NCI-H748 treated with DMSO at 0.1 percent for 48 hours (cell line): ENCODE measurements at regions not wholly inside any gene's neighbourhood (a gene's known extent, or its start where the extent isn't known, plus 50 kb on each side); places are given as distances from the start of the nearest gene placed in this dataset.
"Not testable (repeated sequence)": the region's sequence is repeated elsewhere in the genome, so short reads cannot be mapped to it uniquely, and the experiment has no call there.

Experiments
- DNase-seq: peaks from one replicate; lab custom pipeline; 2025; lab: John Stamatoyannopoulos, UW

DNA sequence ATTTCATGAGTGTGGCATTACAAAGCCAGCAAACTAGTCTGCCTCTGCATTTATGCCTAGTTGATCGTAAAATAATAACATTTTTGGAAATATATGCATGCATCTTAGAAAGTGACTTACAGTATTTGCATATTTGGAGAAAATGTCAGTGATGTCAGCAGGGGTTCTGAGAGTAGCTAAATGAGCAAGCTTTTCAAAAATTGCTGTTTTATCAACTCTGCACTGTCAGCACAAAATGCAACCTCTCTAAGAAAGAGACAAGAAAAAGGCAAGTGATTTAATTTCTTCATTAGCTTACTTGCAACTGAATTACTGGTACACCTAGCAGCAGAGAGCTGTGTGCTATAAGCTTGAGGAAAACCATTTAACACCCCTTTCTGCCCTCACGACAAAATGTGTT lies 632.5 kb upstream of the MMS22L start:
- DNase-seq: no peak

DNA sequence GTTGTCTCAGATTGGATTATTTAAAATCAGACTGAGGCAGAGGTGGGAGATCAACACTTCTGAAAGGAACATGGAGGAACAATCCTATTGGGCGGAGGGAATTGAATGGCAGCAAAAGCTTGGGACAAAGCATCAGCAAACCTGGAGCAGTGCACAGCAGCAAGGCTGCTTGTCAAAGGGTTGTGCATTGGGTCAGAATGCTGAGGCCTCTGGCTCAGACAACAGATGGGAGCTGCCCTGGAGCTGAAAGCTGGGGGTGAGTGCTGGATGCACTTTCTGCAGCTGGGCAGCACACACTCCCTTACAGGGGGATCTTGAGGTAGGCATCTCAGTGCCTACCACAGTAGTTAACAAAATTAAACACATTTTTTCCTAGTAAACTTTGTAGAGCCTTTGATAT lies 634.4 kb upstream of the MMS22L start:
- no peak for DNase-seq

DNA sequence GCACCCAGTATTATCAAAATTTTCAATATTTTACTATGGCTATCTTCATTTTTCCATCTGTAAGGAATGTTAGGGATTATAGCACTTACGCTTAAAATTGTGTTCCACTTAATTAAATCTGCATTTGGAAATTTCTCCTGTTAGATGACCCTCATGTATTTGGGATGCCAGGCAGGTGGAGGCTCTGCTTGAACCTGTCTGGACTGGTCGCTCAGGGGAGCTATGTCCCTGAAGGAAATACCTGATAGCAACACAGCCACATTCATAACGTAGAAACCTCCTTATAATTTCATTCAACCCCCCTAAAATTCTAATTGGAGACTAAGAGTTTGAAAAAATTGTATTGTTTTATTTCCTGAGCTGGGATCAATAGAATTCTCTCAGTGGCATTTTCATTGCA lies 636.0 kb upstream of the MMS22L start:
- no peak for DNase-seq

DNA sequence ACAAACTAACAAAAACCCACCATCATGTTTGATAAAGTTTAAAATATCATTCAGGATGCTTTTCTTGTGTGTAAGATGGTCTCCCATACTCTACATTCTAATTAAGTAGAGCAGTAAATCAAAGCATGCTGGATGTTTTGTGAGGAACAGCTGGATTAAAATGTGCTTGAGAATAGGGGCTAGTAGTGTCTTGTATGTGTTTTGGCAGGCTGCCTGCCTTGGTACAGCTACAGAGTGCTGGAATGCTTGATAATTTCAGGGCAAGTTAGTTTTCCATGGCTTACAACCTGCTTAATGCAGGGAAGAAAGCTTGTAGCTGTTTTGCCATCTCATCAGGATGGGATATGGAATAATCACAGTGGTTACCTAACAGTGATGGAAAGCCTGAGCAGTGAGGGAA lies 636.6 kb upstream of the MMS22L start:
- DNase-seq: no peak

DNA sequence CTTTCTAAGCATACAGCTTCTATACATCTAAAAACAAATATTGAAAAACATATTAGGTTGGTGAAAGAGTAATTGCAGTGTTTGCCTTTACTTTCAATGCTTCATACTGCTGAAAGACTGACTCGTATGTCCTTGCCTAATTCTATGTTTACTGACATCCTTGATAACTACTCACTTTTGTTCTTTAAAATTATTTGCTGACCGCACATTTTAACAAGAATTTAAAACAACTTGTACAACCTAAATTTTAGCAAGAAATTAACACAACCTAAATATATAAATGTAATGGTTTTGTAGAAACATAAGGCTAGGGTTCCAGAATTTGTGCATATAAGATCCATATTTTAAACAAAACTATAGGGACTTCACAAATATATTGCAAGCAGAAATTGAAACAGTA lies 640.2 kb upstream of the MMS22L start:
- peak; percentile 30 for DNase-seq

DNA sequence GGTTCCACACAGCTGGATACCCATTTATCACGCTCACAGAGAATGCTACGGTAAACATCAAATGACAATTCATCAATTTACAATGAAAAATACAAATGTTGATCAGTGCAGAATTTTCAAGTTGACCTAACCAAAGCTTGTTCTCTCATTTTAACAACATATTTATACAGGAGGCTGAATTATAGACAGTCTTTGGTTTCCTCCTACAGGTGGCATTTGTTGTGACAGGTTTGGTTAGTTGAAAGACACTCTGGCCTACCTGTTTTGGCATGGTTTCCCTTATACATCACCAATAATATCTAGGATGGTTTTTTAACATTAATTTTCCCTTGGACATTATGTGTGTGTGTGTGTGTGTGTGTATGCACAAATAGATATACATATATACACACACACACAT lies 642.5 kb upstream of the MMS22L start:
- peak; percentile 36 for DNase-seq

DNA sequence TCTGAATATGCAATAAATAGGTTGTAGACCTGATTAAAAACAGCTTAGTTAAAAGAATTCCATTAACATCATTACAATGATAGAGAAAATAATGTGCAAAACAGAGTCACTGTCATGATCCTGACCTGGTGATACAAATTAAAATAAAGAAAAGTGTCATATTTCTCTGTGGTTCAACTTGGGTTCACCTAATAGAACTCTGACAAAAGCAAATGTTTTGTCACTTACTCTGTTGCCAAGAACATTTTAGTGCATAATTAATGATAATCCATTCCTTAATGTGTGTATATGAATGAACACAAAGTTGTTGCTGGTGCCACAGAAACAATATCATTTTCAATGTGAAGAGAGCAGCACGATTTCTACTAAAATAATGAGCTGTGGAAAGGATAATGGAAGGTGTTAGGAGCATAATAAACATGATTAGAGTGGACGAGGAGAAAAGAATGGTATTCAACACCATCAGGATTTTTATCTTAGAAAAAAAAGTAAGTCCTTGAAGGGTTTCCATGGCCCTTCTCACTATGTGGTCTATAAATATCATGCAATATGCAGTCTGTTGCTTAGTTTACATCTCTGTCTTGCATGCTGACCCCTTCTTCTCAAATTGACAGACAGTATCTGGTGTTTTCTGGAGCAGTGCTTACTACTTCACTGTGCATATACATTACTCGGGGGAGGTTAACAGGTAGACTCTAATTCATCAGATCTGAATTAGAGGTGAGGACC lies 656.6 kb upstream of the MMS22L start:
- peak; percentile 37 for DNase-seq

DNA sequence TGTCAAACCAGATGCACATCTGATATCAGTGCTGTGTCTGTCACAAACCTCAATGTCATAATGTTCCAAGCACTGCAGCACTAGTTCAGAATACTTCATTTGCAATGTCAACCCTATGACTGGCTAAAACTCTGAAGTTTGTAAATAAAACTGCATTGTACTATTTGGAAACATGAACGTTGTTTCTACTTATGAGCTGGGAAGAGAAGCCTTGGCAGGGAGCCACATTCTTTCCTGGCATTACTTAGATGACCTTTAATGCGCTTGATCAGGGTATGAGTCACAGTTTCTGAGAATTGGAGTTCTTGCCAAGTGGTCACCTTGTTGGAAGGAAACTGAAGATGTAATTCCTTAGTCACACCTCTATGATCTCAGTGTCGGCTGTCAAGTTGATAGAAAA lies 664.8 kb upstream of the MMS22L start:
- DNase-seq: peak; percentile 21

DNA sequence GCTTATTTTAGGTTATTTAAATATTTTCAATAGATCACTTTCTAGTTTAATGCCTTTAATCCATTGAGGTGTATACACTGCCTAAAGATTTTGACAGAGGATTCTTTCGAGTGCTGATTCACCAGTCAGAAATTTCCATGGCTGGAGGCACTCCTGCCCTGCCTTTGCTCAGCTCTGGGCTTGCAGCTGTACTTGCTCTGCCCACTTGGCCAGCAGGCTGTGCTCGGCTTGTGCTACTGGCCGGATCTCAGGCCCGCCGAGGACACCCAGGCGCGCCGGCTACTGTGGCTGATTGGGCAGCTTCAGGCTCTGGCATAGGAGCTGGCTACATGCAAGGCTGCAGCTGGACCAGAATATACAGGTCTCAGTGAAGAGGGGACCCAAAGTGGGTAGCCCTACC lies 675.1 kb upstream of the MMS22L start:
- DNase-seq: no peak

DNA sequence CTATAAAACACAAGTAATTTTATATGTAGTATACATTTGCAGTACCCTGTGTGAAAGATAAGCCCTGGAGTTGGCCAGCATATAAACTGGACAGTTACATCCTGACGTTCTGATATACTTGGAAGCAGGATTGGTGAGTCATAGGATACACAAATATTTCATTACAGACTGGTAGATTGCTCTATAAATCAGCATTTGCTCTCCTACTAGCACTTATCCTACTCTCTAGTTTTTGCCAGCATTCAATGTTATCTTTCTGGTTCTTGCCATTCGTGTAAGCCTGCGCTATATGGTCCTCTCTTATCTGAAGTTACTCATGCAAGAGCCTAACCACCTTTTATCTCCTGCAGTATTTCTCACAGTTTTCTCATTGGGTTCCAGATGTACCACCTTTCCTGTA lies 680.2 kb upstream of the MMS22L start:
- no peak for DNase-seq

DNA sequence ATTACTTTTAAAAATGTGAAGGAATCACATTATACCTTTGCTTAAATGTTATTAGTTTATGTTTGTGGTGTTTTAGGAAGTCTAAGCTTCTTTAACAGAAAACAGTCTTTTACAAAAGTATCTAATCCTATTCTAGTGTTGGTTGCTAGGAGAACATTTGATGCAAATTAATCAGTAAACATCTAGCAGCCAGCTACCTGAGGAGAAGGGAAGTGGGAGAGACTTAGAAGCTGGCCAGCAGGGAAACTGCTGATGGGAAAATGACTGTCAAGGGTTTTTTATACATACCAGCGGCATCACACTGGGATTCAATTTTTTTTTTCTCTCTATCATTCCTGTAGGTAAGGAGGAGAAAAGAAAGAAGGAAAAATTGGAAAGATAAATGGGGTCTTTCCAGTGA lies 686.0 kb upstream of the MMS22L start:
- no peak for DNase-seq

DNA sequence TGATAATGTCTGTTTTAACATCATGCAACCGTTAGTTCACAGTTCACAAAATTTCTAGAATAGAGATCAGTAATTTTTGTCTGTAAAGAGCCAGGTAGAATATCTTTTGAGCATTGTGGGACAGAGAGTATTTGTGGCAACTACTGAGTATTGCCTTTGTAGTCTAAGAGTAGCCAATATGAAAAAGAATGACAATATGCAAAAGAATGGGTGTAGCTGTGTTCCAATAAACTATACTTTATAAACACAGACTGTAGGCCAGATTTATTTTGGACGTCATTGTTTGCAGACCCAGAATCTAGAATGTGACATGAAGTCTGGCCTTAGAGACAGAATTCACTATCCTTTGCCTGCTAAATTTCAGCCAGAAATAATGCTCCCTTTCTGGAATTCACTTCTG lies 694.1 kb upstream of the MMS22L start:
- DNase-seq: no peak

DNA sequence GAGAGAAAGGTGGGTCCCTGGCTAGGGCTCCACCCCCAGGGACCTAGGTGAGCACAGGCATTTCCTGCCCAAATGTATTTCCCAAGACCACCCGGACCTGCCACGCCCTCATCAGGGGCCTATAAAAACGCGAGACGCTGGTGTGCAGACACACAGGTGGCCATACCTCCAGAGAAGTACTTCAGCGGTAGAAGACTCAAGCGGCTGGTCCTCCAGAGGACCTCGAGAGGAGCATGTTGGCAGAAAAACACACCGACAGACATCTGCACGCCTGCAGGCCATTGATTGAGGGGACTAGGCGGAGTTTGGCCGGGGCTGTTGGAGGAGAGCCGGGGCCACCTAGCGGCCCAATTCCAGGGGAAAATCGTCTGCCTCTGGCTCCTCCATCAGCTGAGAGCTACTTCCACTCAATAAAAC lies 695.8 kb upstream of the MMS22L start:
- no peak for DNase-seq

DNA sequence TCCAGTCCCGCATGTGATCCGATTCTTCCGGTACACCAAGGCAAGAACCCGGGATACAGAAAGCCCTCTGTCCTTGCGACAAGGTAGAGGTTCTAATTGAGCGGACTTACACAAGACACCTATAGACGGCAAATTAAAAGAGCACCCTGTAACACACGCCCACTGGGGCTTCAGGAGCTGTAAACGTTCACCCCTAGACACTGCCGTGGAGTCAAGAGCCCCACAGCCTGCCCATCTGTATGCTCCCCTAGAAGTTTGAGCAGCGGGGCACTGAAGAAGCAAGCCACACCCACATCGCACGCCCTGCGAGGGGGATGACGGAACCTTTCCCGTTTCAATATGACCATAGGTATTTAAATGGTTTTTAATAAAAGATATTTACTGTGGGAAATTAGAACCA lies 696.3 kb upstream of the MMS22L start:
- not testable (repeated sequence) for DNase-seq

DNA sequence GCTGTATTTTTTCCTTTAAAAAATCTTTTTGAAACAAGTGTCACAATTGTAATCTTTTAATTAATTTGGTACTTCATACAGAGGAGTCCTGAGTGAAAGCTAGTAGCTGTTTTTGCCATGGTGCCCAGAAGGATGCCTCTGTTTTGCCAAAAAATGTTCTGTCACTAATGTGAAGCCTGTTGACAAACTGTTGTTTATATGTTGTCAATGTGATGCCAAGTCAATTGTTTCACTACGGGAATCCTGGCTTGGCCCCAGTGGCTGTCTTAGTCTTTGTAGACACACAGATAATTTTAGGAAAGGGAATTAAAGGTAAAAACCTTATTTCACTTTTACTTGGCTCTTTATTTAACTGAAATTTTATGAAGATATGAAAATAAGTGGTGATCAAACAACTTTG lies 706.4 kb upstream of the MMS22L start:
- DNase-seq: no peak

DNA sequence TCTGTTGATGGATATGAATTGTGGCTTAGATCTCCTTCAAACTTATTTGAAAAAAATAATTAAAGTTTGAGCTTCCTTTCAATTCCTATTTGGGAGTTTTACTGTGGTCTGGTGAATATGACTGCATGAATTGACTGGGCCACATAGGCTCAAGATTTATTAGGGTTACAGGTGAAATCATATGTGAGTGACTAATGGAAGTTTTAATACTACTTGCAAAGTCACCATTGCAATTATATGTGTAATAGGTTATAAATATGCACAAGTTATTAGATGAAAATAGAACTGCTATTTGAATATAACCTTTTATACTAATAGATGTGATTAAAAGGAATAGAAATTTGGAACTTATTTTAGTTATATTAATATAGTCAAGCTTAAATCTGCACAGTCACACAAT lies 712.1 kb upstream of the MMS22L start:
- DNase-seq: no peak

DNA sequence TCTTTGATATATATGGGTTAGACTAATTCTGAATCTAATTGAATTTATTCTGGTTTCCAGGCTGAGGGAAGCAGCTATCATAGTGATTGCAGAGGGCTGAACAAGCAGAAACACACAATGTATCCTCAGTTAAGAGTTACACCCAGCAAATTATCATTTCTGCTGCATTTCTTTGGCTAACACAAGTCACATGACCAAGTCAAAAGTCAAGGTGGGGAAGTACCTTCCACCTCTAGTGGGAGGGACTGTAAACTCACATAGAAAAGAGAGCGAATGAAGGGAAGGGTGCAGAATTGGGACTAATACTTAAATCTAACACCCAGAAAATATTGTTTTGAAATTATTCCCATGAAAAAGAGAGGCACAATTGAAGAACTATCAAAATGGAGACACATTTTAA lies 719.7 kb upstream of the MMS22L start:
- no peak for DNase-seq

DNA sequence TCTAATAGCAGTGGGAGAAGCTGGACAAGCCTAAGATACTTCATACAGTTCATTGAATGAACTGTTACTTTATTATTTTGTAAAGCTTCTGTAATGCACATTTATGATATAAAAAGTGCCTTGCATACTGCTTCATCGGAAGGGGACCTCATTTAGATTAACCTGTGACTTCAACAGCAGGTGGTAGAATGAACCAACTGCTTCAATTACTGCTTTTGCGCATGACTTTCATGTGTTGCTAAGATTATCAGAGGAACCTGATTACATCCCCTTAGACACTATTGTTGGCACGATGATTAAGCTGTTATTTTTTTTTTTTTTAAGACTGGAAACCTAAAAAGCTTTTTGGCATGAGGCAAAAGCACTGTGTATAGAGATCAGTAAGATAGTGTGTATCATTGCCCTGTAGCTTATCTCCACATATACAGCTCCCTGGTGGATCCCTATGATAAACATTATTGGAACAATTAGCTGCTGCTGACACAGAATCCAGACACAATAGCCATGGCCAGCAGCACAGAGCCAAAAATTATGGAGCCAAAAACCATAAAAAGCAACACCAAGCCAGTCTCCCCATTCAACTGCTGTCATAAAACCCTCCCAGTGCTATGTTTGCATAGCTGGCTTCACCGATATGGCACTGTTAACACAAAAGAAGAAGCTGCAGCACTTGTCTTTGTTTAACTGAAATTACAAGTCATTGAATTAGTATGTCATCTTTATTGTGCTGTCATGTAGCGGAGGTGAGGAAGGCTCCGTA lies 731.6 kb upstream of the MMS22L start:
- peak; percentile 98 for DNase-seq

DNA sequence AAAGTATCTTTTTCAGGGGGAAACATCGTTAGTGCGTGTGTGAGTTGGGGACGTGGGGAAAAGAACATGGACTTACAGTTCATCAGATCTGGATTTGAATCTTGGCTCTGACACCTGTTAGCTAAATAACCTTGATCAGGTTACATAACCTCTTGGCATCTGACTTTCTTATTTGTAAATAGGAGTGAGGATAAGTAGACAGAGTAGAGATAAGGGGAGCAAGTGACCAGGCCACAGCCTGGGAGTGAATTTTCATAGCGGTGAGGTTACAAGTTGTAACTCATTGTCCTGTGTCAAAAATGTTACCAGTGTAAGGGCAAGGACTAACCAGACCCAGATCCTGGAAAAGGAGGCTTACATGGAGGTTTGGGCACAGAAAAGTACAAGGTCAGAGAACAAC lies 733.5 kb upstream of the MMS22L start:
- DNase-seq: no peak

DNA sequence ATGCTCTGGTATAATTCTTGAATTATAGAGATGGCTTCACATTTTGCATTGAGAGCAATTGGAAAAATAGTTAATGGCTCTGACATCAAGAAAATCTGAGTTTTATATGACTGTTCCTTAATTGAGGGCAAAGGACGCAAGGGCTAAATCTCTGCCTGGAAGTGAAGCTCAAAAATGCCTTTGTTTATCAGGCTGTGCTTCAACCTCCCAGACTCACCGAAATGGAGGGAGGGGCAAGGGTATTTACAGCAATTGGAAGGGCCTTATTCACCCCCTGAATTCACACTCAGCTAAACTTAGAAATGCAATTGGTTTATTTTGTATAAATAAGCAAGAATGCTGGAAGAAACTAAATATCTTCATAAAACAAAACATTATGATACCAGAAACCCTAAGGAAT lies 737.2 kb upstream of the MMS22L start:
- DNase-seq: no peak

DNA sequence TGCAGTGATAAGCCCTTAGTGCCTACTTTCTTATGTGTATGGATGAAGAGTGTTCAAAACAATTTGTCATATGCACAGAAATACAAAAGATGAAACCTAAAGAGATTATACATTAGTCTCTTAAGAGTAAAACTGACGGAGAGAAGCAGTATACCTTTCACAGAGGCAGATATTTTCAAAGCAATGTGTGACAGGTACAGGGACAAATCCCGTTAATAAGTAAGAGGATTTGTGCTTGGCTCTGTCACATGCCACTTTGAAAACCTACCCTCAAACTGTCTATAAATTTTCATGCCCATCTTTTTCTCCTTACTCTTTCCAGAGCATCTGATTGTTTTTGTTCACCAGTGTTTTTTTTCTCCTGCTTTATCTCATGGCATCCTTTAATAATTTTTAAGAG lies 741.3 kb upstream of the MMS22L start:
- no peak for DNase-seq

DNA sequence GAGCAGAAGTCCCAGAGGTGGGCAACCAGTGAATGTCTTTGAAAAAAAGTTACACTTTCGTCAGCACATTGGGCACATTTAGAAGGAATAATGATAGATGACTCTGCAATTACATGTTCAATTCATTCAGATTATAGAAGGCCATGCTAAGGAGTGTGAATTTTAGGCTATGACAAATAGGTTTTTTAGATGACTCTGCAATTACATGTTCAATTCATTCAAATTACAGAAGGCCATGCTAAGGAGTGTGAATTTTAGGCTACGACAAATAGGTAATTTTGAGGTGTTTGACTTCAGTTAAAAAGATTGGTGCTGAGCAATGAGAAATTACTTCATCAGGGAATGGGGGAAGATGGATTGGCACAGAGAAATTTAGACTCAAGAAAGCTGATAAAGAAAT lies 744.9 kb upstream of the MMS22L start:
- no peak for DNase-seq

DNA sequence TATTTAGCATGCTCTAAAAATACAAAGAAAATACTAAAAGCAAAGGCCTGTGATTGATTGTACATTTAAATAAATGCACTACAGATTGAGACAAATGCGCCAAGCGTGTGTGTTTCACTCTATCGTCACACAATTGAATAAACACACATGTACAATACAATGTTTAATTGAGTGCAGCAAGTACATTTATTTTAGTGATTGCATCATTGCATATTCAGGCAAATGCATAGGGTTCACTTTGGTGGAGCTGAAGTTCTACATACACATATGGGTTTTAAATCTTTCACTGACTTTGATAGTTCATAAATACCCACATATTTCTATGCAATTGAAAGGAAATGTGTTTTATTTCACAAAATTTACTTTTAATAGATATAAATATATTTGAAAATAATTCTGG lies 750.6 kb upstream of the MMS22L start:
- DNase-seq: no peak

DNA sequence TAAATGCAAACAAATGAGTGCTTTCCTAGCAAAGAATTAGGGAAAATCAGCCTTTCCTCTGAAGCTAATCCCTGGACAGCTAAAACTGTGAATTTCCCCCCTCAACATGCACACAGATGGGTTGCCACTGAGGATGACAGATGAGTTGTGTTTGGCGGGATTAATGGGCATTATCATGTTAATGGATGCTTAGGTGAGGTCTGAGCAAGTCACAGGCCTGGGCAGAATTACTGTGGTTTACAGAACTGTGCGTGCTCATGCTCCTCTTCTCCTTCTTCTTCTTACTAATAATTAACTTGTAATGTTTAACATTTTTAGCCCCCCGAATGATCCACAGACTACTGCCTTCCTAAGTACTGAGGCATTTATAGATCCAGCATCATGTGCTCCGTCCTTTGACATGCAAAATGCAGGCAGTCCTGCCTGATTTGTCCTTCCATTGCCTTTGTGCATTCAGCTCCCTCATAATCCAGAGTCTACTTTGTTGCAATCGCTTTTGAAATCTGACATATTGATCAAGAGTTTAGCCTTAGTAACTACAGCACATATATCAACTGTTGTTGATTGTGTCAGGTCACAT lies 753.4 kb upstream of the MMS22L start:
- DNase-seq: no peak
